Gastroesophageal sphincter (tissue), 3 donors: ENCODE measurements at regions not wholly inside any gene's neighbourhood (a gene's known extent, or its start where the extent isn't known, plus 50 kb on each side); places are given as distances from the start of the nearest gene placed in this dataset.

Experiments used
- CTCF ChIP-seq, 4 experiments: fragments of 200-600 bp in 2 of 4; fragments of 450-650 bp in 2 of 4; sonication (generic) in 1 of 4; IDR thresholded peaks; one replicate each; pipeline ENCODE4 v1.5.1; 2017 to 2019; ENCODE audit warnings: antibody characterized with exemption in 4 of 4, mild to moderate bottlenecking in 2 of 4, moderate library complexity in 2 of 4
- POLR2A ChIP-seq, 2 donors: fragments of 450-650 bp; IDR thresholded peaks; one replicate each; pipeline ENCODE4 v1.6.1; 2017; ENCODE audit warnings: antibody characterized with exemption in 2 of 2, mild to moderate bottlenecking in 2 of 2, moderate library complexity in 1 of 2
- POLR2AphosphoS5 ChIP-seq: sonication (generic); formaldehyde crosslinking; IDR thresholded peaks from one replicate; pipeline ENCODE4 v1.6.1; 2017; ENCODE audit warnings: antibody characterized with exemption

- TF ChIP-seq CTCF (IDR thresholded peaks at IDR 0.05) (no peak), POLR2A (IDR thresholded peaks at IDR 0.05) (no peak), POLR2AphosphoS5 (no peak)
Observed at GRCh38 chr11:96744697-96745096, 354.9 kb downstream of the JRKL start.
